Kidney (tissue), 13 donors: ENCODE measurements at regions not wholly inside any gene's neighbourhood (a gene's known extent, or its start where the extent isn't known, plus 50 kb on each side); places are given as distances from the start of the nearest gene placed in this dataset.
A peak's percentile ranks its signal among the peaks of the same experiment; 100 is the strongest.

Source experiments
- DNase-seq, 5 donors: peaks; one replicate each; pipeline ENCODE4 v3.0.0-alpha.2; 2013 to 2020
- FAIRE-seq: peaks from 2 replicates; lab custom pipeline; 2012; peaks lifted over from hg19 to GRCh38; lab: Jason Lieb, UNC
- H3K27ac ChIP-seq, 2 donors: one replicate each; pipeline ENCODE4 v1.7.0; 2013; ENCODE audit warnings: low read depth in 2 of 2, low read length in 2 of 2, inconsistent platforms in 1 of 2
- H3K27me3 ChIP-seq: one replicate; pipeline ENCODE4 v1.7.1; 2013; ENCODE audit warnings: low read length, inconsistent platforms; ENCODE audit not compliant: control insufficient read depth, insufficient read depth
- H3K36me3 ChIP-seq, 3 donors: one replicate each; pipeline versions ENCODE4 v1.7.0 to v1.7.1; 2013; ENCODE audit warnings: low read length in 3 of 3, control low read depth in 1 of 3, inconsistent platforms in 1 of 3; ENCODE audit not compliant: insufficient read depth in 3 of 3, control insufficient read depth in 2 of 3
- H3K4me1 ChIP-seq, 3 donors: one replicate each; pipeline versions ENCODE4 v1.7.0 to v1.7.1; 2013; ENCODE audit warnings: low read length in 3 of 3, inconsistent platforms in 1 of 3, low read depth in 1 of 3; ENCODE audit not compliant: control insufficient read depth in 2 of 3, insufficient read depth in 2 of 3
- H3K4me3 ChIP-seq, 3 donors: one replicate each; pipeline versions ENCODE4 v1.7.0 to v1.8.1; 2013; ENCODE audit warnings: low read length in 3 of 3, control low read depth in 1 of 3, inconsistent platforms in 1 of 3
- H3K9ac ChIP-seq, 3 donors: one replicate each; pipeline versions ENCODE4 v1.7.0 to v1.7.1; 2013; ENCODE audit warnings: low read length in 3 of 3, control low read depth in 1 of 3, inconsistent platforms in 1 of 3
- H3K9me3 ChIP-seq, 3 donors: one replicate each; pipeline versions ENCODE4 v1.7.0 to v1.7.1; 2013; ENCODE audit warnings: low read length in 3 of 3, control low read depth in 1 of 3, inconsistent platforms in 1 of 3; ENCODE audit not compliant: control insufficient read depth in 2 of 3, insufficient read depth in 1 of 3
- CTCF ChIP-seq: IDR thresholded peaks from 3 replicates; pipeline ENCODE4 v1.5.1; 2012; ENCODE audit warnings: mild to moderate bottlenecking, moderate library complexity, borderline replicate concordance; ENCODE audit not compliant: insufficient read depth; ENCODE audit errors: extremely low read depth
- intact Hi-C: fragments of 100-400 bp; cut with DNase I; formaldehyde crosslinking; loops from one replicate; pipeline ENCODE4 v1.11.1; 2022
- donor health status: control.
- donor health status: control.
- donor health status: control.
- donor health status: control.
- donor health status: control.
- donor health status: DM: yes; HTN: yes; CAD: no.
- donor health status: Normal renal cell carcinoma (clear cell type).

GRCh38 chr14:41295734-41296133, 310.9 kb upstream of the LRFN5 start:
- H3K36me3 ChIP-seq = no peaks in the 10 kb centered on the region
- FAIRE-seq = no peak
- intact Hi-C loops = no loop called here
- H3K4me3 ChIP-seq = no peak overlapping the region
- H3K27ac ChIP-seq = no peak overlapping the region
- no peaks in the 10 kb centered on the region for H3K9me3 ChIP-seq
- no peak for TF ChIP-seq CTCF
- no peaks in the 10 kb centered on the region for H3K27me3 ChIP-seq
- H3K9ac ChIP-seq = no peak overlapping the region
- no peaks in the 10 kb centered on the region for H3K4me1 ChIP-seq
- no peak for DNase-seq

GRCh38 chr14:41289025-41289424, 317.7 kb upstream of the LRFN5 start:
- no peaks in the 10 kb centered on the region for H3K36me3 ChIP-seq
- H3K9me3 ChIP-seq = no peaks in the 10 kb centered on the region
- no peak overlapping the region for H3K4me3 ChIP-seq
- no peaks in the 10 kb centered on the region for H3K4me1 ChIP-seq
- DNase-seq (no peak), FAIRE-seq (no peak)
- no peak overlapping the region for H3K9ac ChIP-seq
- H3K27ac ChIP-seq = no peak overlapping the region
- intact Hi-C loops = no loop called here
- H3K27me3 ChIP-seq = no peaks in the 10 kb centered on the region
- no peak for TF ChIP-seq CTCF

DNA sequence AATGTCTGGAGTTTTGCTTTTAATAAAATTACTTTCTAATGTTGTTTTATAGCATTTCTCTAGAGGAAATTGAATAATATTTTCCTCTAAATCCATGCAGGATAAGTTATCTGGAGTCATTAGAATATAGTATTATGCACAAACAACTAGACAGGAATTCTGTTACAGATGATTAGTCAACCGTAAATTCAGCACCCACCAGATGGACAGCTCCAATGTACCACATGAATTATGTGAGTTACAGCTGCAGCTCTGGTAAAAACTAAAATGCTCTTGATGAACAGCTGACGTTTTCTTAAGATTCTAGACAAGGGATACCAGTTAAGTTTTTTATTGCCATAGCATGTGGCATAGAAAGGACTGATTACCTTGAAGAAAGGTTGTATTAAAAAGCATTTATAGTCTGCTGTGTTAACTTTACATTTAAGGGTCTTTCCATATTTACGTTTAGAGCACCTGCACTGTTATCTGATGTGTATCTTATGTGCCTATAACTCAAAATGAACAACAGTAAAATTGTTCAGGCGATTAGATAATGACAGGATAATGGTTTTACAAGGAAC, 321.4 kb upstream of the LRFN5 start:
- Histone ChIP-seq H3K9ac (no peak overlapping the region), H3K4me3 (no peak overlapping the region), H3K9me3 (no peaks in the 10 kb centered on the region), H3K36me3 (no peaks in the 10 kb centered on the region), H3K4me1 (no peaks in the 10 kb centered on the region), H3K27me3 (no peaks in the 10 kb centered on the region), H3K27ac (no peak overlapping the region)
- DNase-seq (peak in 3 of 5 donors; percentile 41 to 64 (median 47)), FAIRE-seq (no peak)
- intact Hi-C loops = no loop called here
- no peak for TF ChIP-seq CTCF

GRCh38 chr14:41280745-41281144, 325.9 kb upstream of the LRFN5 start:
- TF ChIP-seq CTCF = no peak
- intact Hi-C loops = no loop called here
- DNase-seq = peak in 2 of 5 donors; percentile 10 to 14
- Histone ChIP-seq H3K4me1 (no peaks in the 10 kb centered on the region), H3K9ac (no peak overlapping the region), H3K36me3 (no peaks in the 10 kb centered on the region), H3K4me3 (no peak overlapping the region), H3K9me3 (no peaks in the 10 kb centered on the region), H3K27me3 (no peaks in the 10 kb centered on the region), H3K27ac (no peak overlapping the region)
- FAIRE-seq = no peak
